CD14-positive monocyte (primary cell): ENCODE measurements at regions not wholly inside any gene's neighbourhood (a gene's known extent, or its start where the extent isn't known, plus 50 kb on each side); places are given as distances from the start of the nearest gene placed in this dataset.

Experiments used
- DNase-seq, 3 donors: peaks; one replicate each; pipeline ENCODE4 v3.0.0-alpha.2; 2011 to 2022
- H2AFZ ChIP-seq: 2 replicates; pipeline ENCODE4 v1.6.0; 2012; ENCODE audit warnings: mild to moderate bottlenecking, low read depth, low read length, inconsistent platforms; ENCODE audit not compliant: insufficient read depth, poor library complexity, severe bottlenecking
- H3K27ac ChIP-seq, 2 donors: 1 replicate in 1 of 2; 2 replicates in 1 of 2; pipeline ENCODE4 v1.5.1; 2012 to 2013; ENCODE audit warnings: low read length in 2 of 2, control low read depth in 1 of 2, inconsistent platforms in 1 of 2, low read depth in 1 of 2, mild to moderate bottlenecking in 1 of 2
- H3K27me3 ChIP-seq, 2 donors: one replicate each; pipeline versions ENCODE4 v1.6.0 to v1.6.1; 2011 to 2013; ENCODE audit warnings: low read length in 2 of 2; ENCODE audit not compliant: control insufficient read depth in 2 of 2, insufficient read depth in 2 of 2
- H3K36me3 ChIP-seq, 2 donors: replicated peaks in 1 of 2; 1 replicate in 1 of 2; 2 replicates in 1 of 2; pipeline versions ENCODE4 v1.5.1 to v1.6.1; 2012 to 2013; ENCODE audit warnings: low read length in 2 of 2, control low read depth in 1 of 2, inconsistent platforms in 1 of 2, mild to moderate bottlenecking in 1 of 2; ENCODE audit not compliant: insufficient read depth in 2 of 2, control insufficient read depth in 1 of 2
- H3K4me1 ChIP-seq, 2 donors: 1 replicate in 1 of 2; 2 replicates in 1 of 2; pipeline versions ENCODE4 v1.5.1 to v1.6.1; 2012 to 2013; ENCODE audit warnings: low read length in 2 of 2, control low read depth in 1 of 2, inconsistent platforms in 1 of 2, mild to moderate bottlenecking in 1 of 2, moderate library complexity in 1 of 2; ENCODE audit not compliant: insufficient read depth in 2 of 2, control insufficient read depth in 1 of 2
- H3K4me2 ChIP-seq: replicated peaks from 2 replicates; pipeline ENCODE3; 2012; ENCODE audit warnings: low read length, moderate library complexity, mild to moderate bottlenecking; ENCODE audit not compliant: poor library complexity, severe bottlenecking; ENCODE audit errors: extremely low read depth
- H3K4me3 ChIP-seq, 3 experiments: fragments of 200-600 bp in 1 of 3; sonication (generic) in 1 of 3; replicated peaks in 1 of 3; 1 replicate in 2 of 3; 2 replicates in 1 of 3; pipeline ENCODE4 v1.5.1; 2011 to 2013; ENCODE audit warnings: low read length in 3 of 3, mild to moderate bottlenecking in 3 of 3, control low read depth in 2 of 3, low read depth in 2 of 3, inconsistent platforms in 1 of 3, moderate library complexity in 1 of 3
- H3K79me2 ChIP-seq: 2 replicates; pipeline ENCODE4 v1.6.0; 2012; ENCODE audit warnings: mild to moderate bottlenecking, control low read depth, inconsistent platforms, low read length, moderate library complexity; ENCODE audit not compliant: insufficient read depth
- H3K9ac ChIP-seq: 2 replicates; pipeline ENCODE4 v1.6.0; 2017; ENCODE audit warnings: low read length, mild to moderate bottlenecking; ENCODE audit not compliant: insufficient read depth, poor library complexity, severe bottlenecking
- H3K9me3 ChIP-seq, 2 donors: replicated peaks in 1 of 2; 1 replicate in 1 of 2; 2 replicates in 1 of 2; pipeline versions ENCODE4 v1.5.1 to v1.6.1; 2012 to 2013; ENCODE audit warnings: low read length in 2 of 2, control low read depth in 1 of 2; ENCODE audit not compliant: control insufficient read depth in 1 of 2, insufficient read depth in 1 of 2
- H4K20me1 ChIP-seq: 2 replicates; pipeline ENCODE4 v1.6.0; 2012; ENCODE audit warnings: mild to moderate bottlenecking, low read length, control low read depth, moderate library complexity; ENCODE audit not compliant: insufficient read depth
- H3K27ac Mint-ChIP-seq, 7 donors: one replicate each; pipeline ENCODE4 v1.8.0; 2020; ENCODE audit warnings: mild to moderate bottlenecking in 7 of 7, mixed read lengths in 7 of 7, moderate library complexity in 6 of 7, inconsistent platforms in 2 of 7
- H3K27me3 Mint-ChIP-seq, 3 donors: one replicate each; pipeline ENCODE4 v1.8.0; 2021 to 2022; ENCODE audit warnings: low read depth in 3 of 3, mild to moderate bottlenecking in 3 of 3, mixed read lengths in 3 of 3, moderate library complexity in 3 of 3, inconsistent platforms in 1 of 3
- H3K36me3 Mint-ChIP-seq, 2 donors: one replicate each; pipeline ENCODE4 v1.8.0; 2020; ENCODE audit warnings: mixed read lengths in 2 of 2, inconsistent platforms in 1 of 2, mild to moderate bottlenecking in 1 of 2
- H3K4me1 Mint-ChIP-seq: one replicate; pipeline ENCODE4 v1.8.0; 2020; ENCODE audit warnings: mild to moderate bottlenecking, mixed read lengths
- H3K4me3 Mint-ChIP-seq, 2 donors: one replicate each; pipeline ENCODE4 v1.8.0; 2020; ENCODE audit warnings: mild to moderate bottlenecking in 2 of 2, mixed read lengths in 2 of 2, moderate library complexity in 1 of 2
- H3K9me3 Mint-ChIP-seq, 7 donors: one replicate each; pipeline ENCODE4 v1.8.0; 2020 to 2022; ENCODE audit warnings: mixed read lengths in 7 of 7, mild to moderate bottlenecking in 6 of 7, moderate library complexity in 6 of 7, inconsistent platforms in 2 of 7
- CTCF ChIP-seq: fragments of 200-600 bp; IDR thresholded peaks from one replicate; pipeline ENCODE4 v1.8.0; 2022; ENCODE audit warnings: antibody characterized with exemption, mild to moderate bottlenecking
- WGBS: methylation state at CpG from one replicate; pipeline ENCODE4 v1.1.5; 2013; ENCODE audit warnings: missing lambda C conversion rate; ENCODE audit not compliant: insufficient coverage; 5-methylcytosine and 5-hydroxymethylcytosine counted together
- intact Hi-C, 2 donors: fragments of 100-400 bp; cut with micrococcal nuclease; formaldehyde crosslinking; loops; one replicate each; pipeline versions ENCODE4 v1.15.0 to v1.15.1; 2023

- Histone ChIP-seq H3K79me2 (no peaks in the 10 kb centered on the region), H3K9ac (no peak overlapping the region), H2AFZ (peak overlapping the region; percentile 65), H3K36me3 (no peaks in the 10 kb centered on the region), H3K27ac (no peak overlapping the region), H3K4me3 (peak overlapping the region in 1 of 3 experiments; percentile 53), H3K9me3 (no peaks in the 10 kb centered on the region), H3K27me3 (no peaks in the 10 kb centered on the region), H3K4me1 (peaks cover 13 to 16% of the 10 kb centered on the region in 2 donors), H3K4me2 (peak overlapping the region; percentile 66), H4K20me1 (no peaks in the 10 kb centered on the region)
- Mint-ChIP-seq H3K27me3 (peaks cover 9 to 21% (median 19%) of the 10 kb centered on the region in 3 donors), H3K27ac (peak overlapping the region in 1 of 7 donors; percentile 51), H3K4me1 (peaks cover 13% of the 10 kb centered on the region), H3K36me3 (peaks cover 0 to 3% of the 10 kb centered on the region in 2 donors), H3K9me3 (peaks cover 0 to 11% (median 0%) of the 10 kb centered on the region in 7 donors), H3K4me3 (peak overlapping the region; percentile 63 to 88)
- DNase-seq: peak; percentile 72 to 85 (median 82)
- peak; percentile 96 for TF ChIP-seq CTCF
- intact Hi-C loops: no loop called here
- 20% methylated on average over 26 of the region's 32 CpGs for WGBS
Observed at GRCh38 chr10:128211953-128212727, 85.9 kb upstream of the MKI67 start.

- H2AFZ ChIP-seq: no peak overlapping the region
- H3K27ac ChIP-seq: no peak overlapping the region
- H3K27me3 Mint-ChIP-seq: peaks cover 10 to 18% (median 16%) of the 10 kb centered on the region in 3 donors
- no peak overlapping the region for H3K4me3 Mint-ChIP-seq
- no peaks in the 10 kb centered on the region for H3K79me2 ChIP-seq
- no peak overlapping the region for H3K4me2 ChIP-seq
- no peak overlapping the region for H3K9ac ChIP-seq
- 94% methylated on average over 5 of the region's 7 CpGs for WGBS
- no peaks in the 10 kb centered on the region for H3K36me3 ChIP-seq
- no peak for DNase-seq
- H3K9me3 ChIP-seq: no peaks in the 10 kb centered on the region
- peaks cover 13% of the 10 kb centered on the region for H3K4me1 Mint-ChIP-seq
- H3K9me3 Mint-ChIP-seq: peaks cover 0 to 11% (median 0%) of the 10 kb centered on the region in 7 donors
- peaks cover 0 to 3% of the 10 kb centered on the region in 2 donors for H3K36me3 Mint-ChIP-seq
- intact Hi-C loops: no loop called here
- H3K27me3 ChIP-seq: no peaks in the 10 kb centered on the region
- no peak overlapping the region for H3K27ac Mint-ChIP-seq
- H3K4me1 ChIP-seq: peaks cover 13 to 16% of the 10 kb centered on the region in 2 donors
- no peaks in the 10 kb centered on the region for H4K20me1 ChIP-seq
- no peak for TF ChIP-seq CTCF
- no peak overlapping the region for H3K4me3 ChIP-seq
Observed at GRCh38 chr10:128213156-128213555, 86.9 kb upstream of the MKI67 start.
